B cell (primary cell): ENCODE measurements at regions not wholly inside any gene's neighbourhood (a gene's known extent, or its start where the extent isn't known, plus 50 kb on each side); places are given as distances from the start of the nearest gene placed in this dataset.

Source experiments
- ATAC-seq: fragments of 200-7000 bp; cut with Tn5 transposase; one replicate; pipeline ENCODE4 v1.10.0; 2021; ENCODE audit warnings: low read depth, mild to moderate bottlenecking, moderate number of reproducible peaks, moderate library complexity
- CTCF ChIA-PET: fragments of 350-600 bp; sonication (Branson Sonifier 250); formaldehyde crosslinking; loops from one replicate; lab custom pipeline; 2021; ENCODE audit warnings: antibody characterized with exemption, inconsistent platforms; lab: Charles Lee
- POLR2A ChIA-PET: fragments of 350-600 bp; sonication (Branson Sonifier 250); formaldehyde crosslinking; loops from one replicate; lab custom pipeline; 2021; ENCODE audit warnings: antibody characterized with exemption; lab: Charles Lee
- DNase-seq: peaks from one replicate; pipeline ENCODE4 v3.0.0; 2013
- H2AFZ ChIP-seq: 2 replicates; pipeline ENCODE4 v1.6.1; 2012; ENCODE audit warnings: mild to moderate bottlenecking, low read depth, low read length; ENCODE audit not compliant: insufficient read depth, poor library complexity, severe bottlenecking
- H3K27ac ChIP-seq, 2 donors: 1 replicate in 1 of 2; 2 replicates in 1 of 2; pipeline ENCODE4 v1.5.1; 2012 to 2013; ENCODE audit warnings: low read length in 2 of 2, mild to moderate bottlenecking in 2 of 2, moderate library complexity in 1 of 2
- H3K27me3 ChIP-seq, 4 experiments: fragments of 200-600 bp in 1 of 4; sonication (generic) in 1 of 4; replicated peaks in 1 of 4; 1 replicate in 2 of 4; 2 replicates in 2 of 4; pipeline versions ENCODE4 v1.6.1 to v1.7.0; 2013 to 2016; ENCODE audit warnings: low read length in 3 of 4, mild to moderate bottlenecking in 2 of 4, mixed read lengths in 1 of 4, moderate library complexity in 1 of 4; ENCODE audit not compliant: insufficient read depth in 4 of 4, control insufficient read depth in 3 of 4; ENCODE audit errors: control extremely low read depth in 1 of 4
- H3K36me3 ChIP-seq, 2 experiments: replicated peaks in 1 of 2; 1 replicate in 1 of 2; 2 replicates in 1 of 2; pipeline versions ENCODE4 v1.6.1 to v1.7.1; 2013; ENCODE audit warnings: low read length in 1 of 2; ENCODE audit not compliant: insufficient read depth in 2 of 2, control insufficient read depth in 1 of 2; ENCODE audit errors: control extremely low read depth in 1 of 2, extremely low read depth in 1 of 2
- H3K4me1 ChIP-seq, 2 donors: fragments of 200-600 bp in 1 of 2; sonication (generic) in 1 of 2; 1 replicate in 1 of 2; 2 replicates in 1 of 2; pipeline versions ENCODE4 v1.5.1 to v1.6.1; 2013 to 2017; ENCODE audit warnings: low read length in 2 of 2; ENCODE audit not compliant: control insufficient read depth in 2 of 2, insufficient read depth in 2 of 2
- H3K4me2 ChIP-seq: replicated peaks from 2 replicates; pipeline ENCODE3; 2012; ENCODE audit warnings: mild to moderate bottlenecking, low read depth, low read length; ENCODE audit not compliant: poor library complexity, severe bottlenecking
- H3K4me3 ChIP-seq, 5 experiments: fragments of 200-600 bp in 1 of 5; sonication (generic) in 1 of 5; 1 replicate in 3 of 5; 2 replicates in 2 of 5; pipeline versions ENCODE4 v1.5.1 to v1.7.0; 2011 to 2016; ENCODE audit warnings: low read length in 4 of 5, mild to moderate bottlenecking in 4 of 5, low read depth in 2 of 5, control low read depth in 1 of 5, moderate library complexity in 1 of 5; ENCODE audit not compliant: insufficient read depth in 1 of 5; ENCODE audit errors: control extremely low read depth in 1 of 5, extremely low read depth in 1 of 5
- H3K79me2 ChIP-seq: fragments of 200-600 bp; sonication (generic); one replicate; pipeline ENCODE4 v1.6.0; 2016; ENCODE audit warnings: low read length; ENCODE audit not compliant: control insufficient read depth, insufficient read depth
- H3K9ac ChIP-seq: fragments of 200-600 bp; sonication (generic); 2 replicates; pipeline ENCODE4 v1.6.1; 2017; ENCODE audit warnings: mild to moderate bottlenecking, low read length, moderate library complexity
- H3K9me3 ChIP-seq, 3 donors: one replicate each; pipeline versions ENCODE4 v1.6.1 to v1.7.1; 2013; ENCODE audit warnings: low read length in 2 of 3; ENCODE audit not compliant: control insufficient read depth in 2 of 3, insufficient read depth in 1 of 3; ENCODE audit errors: control extremely low read depth in 1 of 3
- H4K20me1 ChIP-seq: 2 replicates; pipeline ENCODE4 v1.6.0; 2012; ENCODE audit warnings: mild to moderate bottlenecking, low read length; ENCODE audit not compliant: insufficient read depth, control insufficient read depth, poor library complexity, severe bottlenecking
- H3K27ac Mint-ChIP-seq: one replicate; pipeline ENCODE4 v1.8.0; 2021; ENCODE audit warnings: mixed read lengths
- H3K27me3 Mint-ChIP-seq: one replicate; pipeline ENCODE4 v1.8.0; 2021; ENCODE audit warnings: mixed read lengths
- H3K4me1 Mint-ChIP-seq: one replicate; pipeline ENCODE4 v1.8.0; 2021; ENCODE audit warnings: mixed read lengths
- H3K4me3 Mint-ChIP-seq: one replicate; pipeline ENCODE4 v1.8.0; 2021; ENCODE audit warnings: mixed read lengths
- H3K9me3 Mint-ChIP-seq: one replicate; pipeline ENCODE4 v1.8.0; 2022; ENCODE audit warnings: mixed read lengths; ENCODE audit not compliant: insufficient read depth
- CTCF ChIP-seq: fragments of 200-600 bp; IDR thresholded peaks from one replicate; pipeline ENCODE4 v1.8.0; 2022; ENCODE audit warnings: antibody characterized with exemption, mild to moderate bottlenecking
- EZH2 ChIP-seq: IDR thresholded peaks from 2 replicates; pipeline ENCODE4 v1.6.1; 2012; ENCODE audit warnings: borderline replicate concordance, low read depth, mild to moderate bottlenecking, moderate library complexity, low read length; ENCODE audit not compliant: insufficient read depth, poor library complexity, severe bottlenecking
- WGBS: methylation state at CpG from one replicate; pipeline ENCODE4 v1.1.5; 2013; ENCODE audit warnings: missing lambda C conversion rate; ENCODE audit not compliant: insufficient coverage; 5-methylcytosine and 5-hydroxymethylcytosine counted together
- intact Hi-C: fragments of 100-400 bp; cut with micrococcal nuclease; formaldehyde crosslinking; loops from one replicate; pipeline ENCODE4 v1.10.0; 2022

- Histone ChIP-seq H3K9ac (no peak overlapping the region), H3K9me3 (no peaks in the 10 kb centered on the region), H3K4me1 (no peaks in the 10 kb centered on the region), H3K27ac (no peak overlapping the region), H2AFZ (no peak overlapping the region), H4K20me1 (no peaks in the 10 kb centered on the region), H3K27me3 (peaks cover 0 to 3% (median 0%) of the 10 kb centered on the region in 4 experiments), H3K4me3 (no peak overlapping the region), H3K36me3 (no peaks in the 10 kb centered on the region), H3K79me2 (no peaks in the 10 kb centered on the region), H3K4me2 (no peak overlapping the region)
- no peak for TF ChIP-seq CTCF
- DNase-seq (no peak), ATAC-seq (no peak)
- CTCF ChIA-PET, result no interaction called here
- WGBS, result no CpG with 5 or more reads among the region's 4 CpGs
- intact Hi-C loops, result no loop called here
- no peaks in the 10 kb centered on the region for H3K4me1 Mint-ChIP-seq
- H3K27me3 Mint-ChIP-seq, result peaks cover 8% of the 10 kb centered on the region
- POLR2A ChIA-PET, result no interaction called here
- no peak overlapping the region for H3K4me3 Mint-ChIP-seq
- H3K9me3 Mint-ChIP-seq, result no peaks in the 10 kb centered on the region
- no peak overlapping the region for H3K27ac Mint-ChIP-seq
Measured at GRCh38 chr1:220325306-220325995, 53.2 kb upstream of the RAB3GAP2 start.

- 90% methylated on average over 3 of the region's 4 CpGs for WGBS
Measured at GRCh38 chr1:220323717-220324116, 51.5 kb upstream of the RAB3GAP2 start.

More at GRCh38 chr1:220323717-220324116, 51.5 kb upstream of the RAB3GAP2 start:
- Mint-ChIP-seq H3K27ac (no peak overlapping the region), H3K4me1 (no peaks in the 10 kb centered on the region), H3K9me3 (no peaks in the 10 kb centered on the region), H3K27me3 (peaks cover 8% of the 10 kb centered on the region), H3K4me3 (no peak overlapping the region)
- intact Hi-C loops, result no loop called here
- H3K36me3 ChIP-seq, result no peaks in the 10 kb centered on the region
- H3K27ac ChIP-seq, result no peak overlapping the region
- no peaks in the 10 kb centered on the region for H4K20me1 ChIP-seq
- no peak overlapping the region for H2AFZ ChIP-seq
- H3K27me3 ChIP-seq, result peaks cover 0 to 3% (median 0%) of the 10 kb centered on the region in 4 experiments
- DNase-seq (no peak), ATAC-seq (no peak)
- POLR2A ChIA-PET, result no interaction called here
- no peaks in the 10 kb centered on the region for H3K79me2 ChIP-seq
- no peak overlapping the region for H3K4me2 ChIP-seq
- H3K9ac ChIP-seq, result no peak overlapping the region
- CTCF ChIA-PET, result no interaction called here
- no peaks in the 10 kb centered on the region for H3K4me1 ChIP-seq
- H3K9me3 ChIP-seq, result no peaks in the 10 kb centered on the region
- H3K4me3 ChIP-seq, result no peak overlapping the region
- TF ChIP-seq CTCF, result no peak
- no peak for TF ChIP-seq EZH2
